GM10248 (cell line): ENCODE measurements at regions not wholly inside any gene's neighbourhood (a gene's known extent, or its start where the extent isn't known, plus 50 kb on each side); places are given as distances from the start of the nearest gene placed in this dataset.

Source experiments
- CTCF ChIA-PET: fragments of 300-600 bp; sonication (Branson Sonifier 250); formaldehyde crosslinking; extraction: SDS; loops from one replicate; lab custom pipeline; 2021; ENCODE audit warnings: antibody characterized with exemption; lab: Yijun Ruan, JAX
- POLR2A ChIA-PET: fragments of 350-650 bp; sonication (Branson Sonifier 250); formaldehyde crosslinking; extraction: SDS; loops from one replicate; lab custom pipeline; 2020; ENCODE audit warnings: antibody characterized with exemption; lab: Yijun Ruan, JAX
- DNase-seq: peaks from one replicate; pipeline ENCODE4 v3.0.0; 2012; ENCODE audit errors: extremely low spot score
- TF ChIP-seq, protein P1 (sequence below): IDR thresholded peaks from 2 replicates; pipeline ENCODE4 v1.5.1; 2012; ENCODE audit warnings: mild to moderate bottlenecking, low read depth; ENCODE audit errors: extremely low read depth, missing control alignments, control extremely low read depth

DNA sequence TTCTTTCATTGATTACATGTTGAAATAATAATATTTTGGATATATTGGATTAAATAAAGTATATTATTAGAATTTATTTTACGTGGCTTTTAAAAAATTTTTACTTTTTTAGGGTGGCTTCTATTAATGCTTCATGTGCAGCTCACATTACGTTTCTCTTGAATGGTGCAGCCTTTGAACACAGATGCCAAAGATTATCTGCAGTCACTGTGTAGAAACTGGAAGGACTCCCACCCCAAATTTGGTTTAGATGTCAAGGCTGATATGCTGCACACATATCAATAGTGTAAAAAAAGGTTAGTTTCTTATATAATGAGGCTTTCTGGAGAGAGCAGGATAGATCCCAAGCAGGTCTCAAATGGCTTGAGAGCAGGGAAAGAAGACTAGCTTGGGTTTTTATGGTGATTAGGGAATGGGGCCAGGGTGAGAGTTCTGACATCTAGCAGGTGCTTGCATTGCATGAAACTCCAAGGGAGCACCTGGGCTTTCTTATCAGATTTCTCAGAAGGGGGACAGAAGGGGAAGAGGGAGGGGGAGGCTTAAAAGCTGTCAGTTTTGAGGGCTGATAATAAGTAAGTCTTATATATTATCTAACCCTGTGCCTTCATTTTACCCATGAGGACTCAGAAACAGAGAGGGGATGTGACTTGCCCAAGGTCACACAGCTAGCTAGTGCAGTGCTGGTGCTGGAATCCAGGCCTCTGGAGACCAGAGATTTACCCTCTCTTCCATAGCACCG is 89.6 kb downstream of the CHST2 start:
- TF ChIP-seq, protein P1, sequence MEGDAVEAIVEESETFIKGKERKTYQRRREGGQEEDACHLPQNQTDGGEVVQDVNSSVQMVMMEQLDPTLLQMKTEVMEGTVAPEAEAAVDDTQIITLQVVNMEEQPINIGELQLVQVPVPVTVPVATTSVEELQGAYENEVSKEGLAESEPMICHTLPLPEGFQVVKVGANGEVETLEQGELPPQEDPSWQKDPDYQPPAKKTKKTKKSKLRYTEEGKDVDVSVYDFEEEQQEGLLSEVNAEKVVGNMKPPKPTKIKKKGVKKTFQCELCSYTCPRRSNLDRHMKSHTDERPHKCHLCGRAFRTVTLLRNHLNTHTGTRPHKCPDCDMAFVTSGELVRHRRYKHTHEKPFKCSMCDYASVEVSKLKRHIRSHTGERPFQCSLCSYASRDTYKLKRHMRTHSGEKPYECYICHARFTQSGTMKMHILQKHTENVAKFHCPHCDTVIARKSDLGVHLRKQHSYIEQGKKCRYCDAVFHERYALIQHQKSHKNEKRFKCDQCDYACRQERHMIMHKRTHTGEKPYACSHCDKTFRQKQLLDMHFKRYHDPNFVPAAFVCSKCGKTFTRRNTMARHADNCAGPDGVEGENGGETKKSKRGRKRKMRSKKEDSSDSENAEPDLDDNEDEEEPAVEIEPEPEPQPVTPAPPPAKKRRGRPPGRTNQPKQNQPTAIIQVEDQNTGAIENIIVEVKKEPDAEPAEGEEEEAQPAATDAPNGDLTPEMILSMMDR: no peak
- ChIA-PET CTCF (interaction anchor here (1.2 to 4.5 kb wide), 2 partner anchors 8 to 14 kb away, joined by 5 to 15 read pairs; no protein-coding TSS in a partner anchor), POLR2A (no interaction called here)
- DNase-seq: no peak

DNA sequence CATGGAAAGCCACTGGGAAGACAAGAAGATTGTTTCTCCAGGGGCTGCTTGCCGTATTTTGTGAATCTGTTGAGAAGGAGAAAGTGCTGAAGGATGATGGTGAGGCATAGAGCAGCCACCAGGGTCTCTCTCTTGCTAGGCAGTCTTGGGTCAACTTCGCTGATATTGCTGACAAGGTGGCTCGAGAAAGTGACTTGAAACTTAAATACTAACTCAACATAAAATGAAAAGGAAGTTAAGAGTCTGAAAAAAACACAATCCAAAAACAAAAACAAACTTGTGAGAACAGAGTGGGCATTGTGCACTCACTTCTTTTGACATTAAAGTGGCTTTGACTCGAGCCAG is 90.1 kb downstream of the CHST2 start:
- TF ChIP-seq, protein P1: no peak

DNA sequence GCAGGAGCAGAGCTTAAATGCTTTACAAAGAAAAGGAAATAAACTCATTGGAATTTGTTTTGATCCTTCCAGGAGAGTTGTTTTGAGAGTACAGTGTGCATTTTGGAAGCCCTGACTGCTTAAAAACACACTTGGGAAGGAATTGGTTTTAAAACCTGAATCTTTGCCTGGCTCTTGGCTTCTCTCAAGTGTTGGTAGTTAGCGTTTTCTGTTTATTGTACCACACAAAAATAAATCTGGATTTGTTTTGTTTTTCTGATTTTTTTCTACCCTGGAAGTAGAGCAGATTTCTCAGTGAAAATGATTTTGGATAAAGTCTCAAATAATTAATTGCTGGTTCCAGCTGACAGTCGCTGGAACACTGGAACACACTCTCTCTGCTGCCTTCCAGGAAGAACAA is 90.6 kb downstream of the CHST2 start:
- POLR2A ChIA-PET: no interaction called here

More for the DNA sequence above, 90.1 kb downstream of the CHST2 start:
- no peak for DNase-seq
- ChIA-PET CTCF (interaction anchor here (1.2 to 4.5 kb wide), 2 partner anchors 8 to 13 kb away, joined by 5 to 15 read pairs; no protein-coding TSS in a partner anchor), POLR2A (no interaction called here)

DNA sequence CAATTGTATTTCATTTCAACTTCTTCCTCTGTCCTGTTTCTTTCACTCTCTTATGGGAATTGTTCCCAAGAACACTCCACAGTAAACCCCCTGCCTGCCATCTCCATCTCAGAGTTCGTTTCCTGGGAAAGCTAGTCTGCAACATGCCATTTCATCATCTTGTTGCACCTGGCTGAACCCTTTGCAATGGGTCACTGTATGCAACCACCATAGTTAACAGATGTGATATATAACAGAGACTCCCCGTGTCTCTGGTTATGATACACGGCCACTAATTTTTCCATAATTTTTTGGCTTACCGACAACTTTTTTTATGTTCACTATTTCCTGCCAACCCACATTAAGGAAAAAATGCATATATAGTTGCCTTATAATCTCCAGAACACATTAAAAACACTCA is 95.5 kb downstream of the CHST2 start:
- TF ChIP-seq, protein P1: no peak
- POLR2A ChIA-PET: no interaction called here
- no peak for DNase-seq
- CTCF ChIA-PET: no interaction called here

More for the DNA sequence above, 90.6 kb downstream of the CHST2 start:
- CTCF ChIA-PET: interaction anchor here (1.2 to 4.5 kb wide), 2 partner anchors 9 to 13 kb away, joined by 5 to 15 read pairs; no protein-coding TSS in a partner anchor
- DNase-seq: no peak
- TF ChIP-seq, protein P1: no peak
